Cerebellar nuclear complex (tissue), 1 donor: ENCODE measurements at regions not wholly inside any gene's neighbourhood (a gene's known extent, or its start where the extent isn't known, plus 50 kb on each side); places are given as distances from the start of the nearest gene placed in this dataset.

Experiments
- DNase-seq, 2 experiments: peaks; one replicate each; lab custom pipeline; 2025; lab: John Stamatoyannopoulos, UW

DNA sequence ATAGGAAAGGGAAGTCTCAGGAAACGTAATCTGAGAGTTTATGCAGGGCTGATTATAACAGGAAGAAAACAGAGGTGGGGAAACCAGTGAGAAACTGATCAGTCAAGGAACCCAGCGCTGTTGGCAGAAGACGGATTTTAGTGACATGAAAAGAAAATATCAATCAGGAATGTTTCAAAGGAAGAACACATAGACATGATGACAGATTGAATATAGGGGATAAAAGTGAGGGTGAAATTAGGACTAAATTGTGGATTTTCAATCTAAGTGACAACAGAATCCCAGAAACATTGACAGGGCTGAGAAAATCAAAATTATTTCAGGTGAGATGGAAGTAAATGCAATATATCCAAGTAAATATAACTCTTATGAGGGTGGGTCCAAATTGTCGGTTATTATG is 199.8 kb upstream of the CCDC150 start:
- DNase-seq, result no peak

DNA sequence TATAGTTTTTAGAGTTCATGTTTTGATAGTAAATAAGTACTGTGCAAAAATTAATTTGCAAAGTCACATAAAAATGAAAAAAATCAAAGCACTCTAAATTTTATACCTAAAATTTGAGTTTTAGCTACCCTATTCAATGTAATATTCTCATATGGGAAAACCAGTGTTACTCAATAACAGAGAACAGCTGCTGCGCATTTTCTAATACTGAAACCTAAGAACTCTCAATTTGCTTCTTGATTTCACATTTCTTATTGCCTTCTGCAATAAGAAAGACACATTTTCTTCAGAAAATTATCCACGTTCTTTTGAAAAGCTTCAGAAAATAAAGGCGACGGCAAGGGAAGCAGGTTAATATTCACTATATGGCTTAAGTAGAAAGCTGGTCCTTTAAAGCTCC is 199.1 kb upstream of the CCDC150 start:
- no peak for DNase-seq

DNA sequence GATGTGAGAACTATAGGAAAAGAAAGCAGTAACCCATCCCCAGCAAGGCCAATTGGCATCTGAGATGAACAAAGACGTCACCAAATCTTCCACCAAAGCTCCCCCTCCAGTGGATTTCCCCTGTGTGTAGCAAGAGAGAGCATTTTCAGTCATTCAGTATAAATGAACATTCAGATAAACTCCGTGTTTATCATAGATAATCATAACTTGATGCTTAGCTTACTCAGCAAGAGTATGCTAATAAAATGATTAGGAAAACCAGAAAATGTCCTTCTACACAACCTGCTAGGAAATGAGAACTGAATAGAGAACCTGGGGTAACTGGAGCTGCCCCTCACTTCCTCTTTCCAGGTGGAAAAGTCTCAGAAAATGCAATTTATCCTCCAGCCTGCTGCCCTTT is 198.0 kb upstream of the CCDC150 start:
- no peak for DNase-seq

DNA sequence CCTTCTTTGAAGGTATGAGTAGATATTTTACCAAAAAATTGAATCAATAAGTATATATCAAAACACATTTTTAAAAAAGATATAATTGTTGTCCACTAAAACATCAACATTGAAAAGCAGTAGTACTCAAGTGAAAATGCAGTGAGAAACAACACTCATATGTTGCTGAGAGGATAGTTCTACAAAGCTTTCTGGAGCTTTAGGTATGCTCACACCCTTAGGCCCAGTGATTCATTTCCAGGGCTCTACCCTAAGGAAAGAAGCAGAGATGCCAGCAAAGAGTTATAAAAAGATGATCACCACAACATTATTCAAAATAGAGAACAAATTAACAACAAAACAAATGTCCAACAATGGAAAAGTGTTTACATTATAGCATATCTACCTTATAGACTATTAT is 197.3 kb upstream of the CCDC150 start:
- no peak for DNase-seq

DNA sequence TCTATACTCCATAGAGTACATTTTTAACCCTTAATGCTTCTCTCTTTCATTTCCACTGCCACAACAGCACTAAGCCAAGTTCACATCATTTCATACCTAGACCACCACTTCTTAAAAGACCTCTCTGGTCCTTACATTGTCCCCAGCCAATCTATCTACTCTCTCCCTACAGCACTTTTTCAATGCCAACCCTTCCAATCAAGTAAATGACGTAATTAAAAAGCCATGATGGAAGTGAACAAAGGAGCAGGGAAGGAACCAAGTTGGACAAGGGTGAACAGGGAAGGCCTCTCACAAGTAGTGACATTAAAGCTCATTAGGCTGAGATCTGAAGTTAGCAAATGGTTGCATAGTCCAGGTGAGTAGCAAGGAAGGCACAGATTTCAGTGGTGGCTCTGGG is 195.1 kb upstream of the CCDC150 start:
- DNase-seq, result no peak

DNA sequence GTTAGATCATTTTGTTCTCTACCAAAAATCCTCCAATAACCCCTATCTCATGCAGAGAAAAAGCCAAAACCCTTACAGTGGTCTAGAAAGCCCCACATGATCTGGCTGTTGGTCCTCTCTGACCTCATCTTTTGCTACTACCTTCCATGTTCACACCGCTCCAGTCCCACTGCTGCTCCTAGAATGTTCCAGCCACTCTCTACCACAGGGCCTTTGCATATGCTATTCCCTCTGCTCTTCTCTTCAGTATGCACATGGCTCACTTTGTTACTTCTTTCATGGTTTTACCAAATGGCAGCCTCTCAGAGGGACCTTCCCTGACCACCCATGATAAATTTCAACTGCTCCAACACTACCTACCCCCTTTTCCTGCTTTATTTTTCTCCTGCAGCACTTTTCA is 193.5 kb upstream of the CCDC150 start:
- DNase-seq, result no peak

DNA sequence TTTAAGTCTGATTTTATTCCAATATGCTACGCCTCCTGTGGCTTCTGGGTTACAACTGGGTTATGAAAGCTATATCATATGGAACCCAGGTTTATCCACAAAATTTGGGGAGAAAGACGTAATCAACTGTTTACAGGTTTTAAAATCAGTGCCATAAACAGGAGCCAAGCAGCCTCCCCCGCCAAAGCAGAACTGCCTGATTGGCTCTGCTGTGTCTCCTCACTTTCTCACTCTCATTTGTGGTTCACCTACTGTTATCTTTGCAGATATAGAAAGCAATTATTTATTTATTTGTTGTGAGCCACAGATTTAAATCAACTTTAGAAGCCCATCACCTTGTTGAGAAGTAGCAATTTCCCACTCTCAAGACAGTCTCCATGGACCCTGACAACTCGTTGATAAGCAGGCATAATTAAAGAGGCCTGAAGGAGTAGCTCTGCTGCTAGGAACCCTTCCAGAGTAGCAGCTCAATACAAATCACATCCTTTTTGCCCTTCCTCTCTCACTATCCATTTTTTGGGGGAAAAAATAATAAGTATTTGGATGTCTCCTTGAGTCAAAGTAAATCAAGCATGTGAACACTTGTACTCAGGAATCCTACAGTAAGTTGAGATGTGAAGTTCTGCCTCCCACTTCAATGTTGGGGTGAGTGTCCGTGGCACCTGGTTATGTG is 191.0 kb upstream of the CCDC150 start:
- no peak for DNase-seq

DNA sequence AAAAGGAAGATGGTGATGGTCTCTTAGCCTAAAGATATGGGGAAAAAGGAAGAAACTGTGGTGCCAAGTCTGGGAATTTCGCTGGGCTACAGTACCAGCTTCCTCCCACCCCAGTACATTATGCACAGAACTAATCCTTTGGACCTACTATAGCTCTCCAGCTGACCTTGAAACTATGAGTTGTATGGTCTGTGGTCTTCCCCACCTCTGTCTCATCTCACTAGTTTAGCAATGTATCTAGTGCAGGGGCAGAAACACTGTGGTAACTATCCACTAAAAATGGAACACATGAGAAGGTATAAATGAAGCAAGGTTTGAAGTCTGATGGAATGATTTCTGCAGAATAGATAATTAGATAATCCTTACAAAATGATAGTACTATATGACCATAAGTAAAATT is 190.4 kb upstream of the CCDC150 start:
- no peak for DNase-seq

DNA sequence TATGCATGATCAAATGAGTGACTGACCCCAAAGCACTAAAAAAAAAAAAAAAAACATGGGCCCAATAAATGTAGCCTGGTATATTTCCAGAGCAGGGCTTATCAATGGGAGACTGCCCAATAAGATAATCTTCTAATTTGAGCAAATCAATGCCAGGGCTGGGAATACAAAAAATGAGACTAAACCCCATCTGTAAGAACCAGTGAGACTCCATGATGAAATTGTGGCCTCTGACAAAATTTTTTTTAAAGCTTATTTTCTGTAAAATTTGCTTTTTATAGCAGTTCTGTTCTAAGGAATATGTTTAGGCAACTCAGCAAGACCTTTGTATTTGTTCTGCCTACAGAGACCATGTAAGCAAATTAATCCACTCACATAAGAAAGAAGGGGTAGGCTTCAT is 186.8 kb upstream of the CCDC150 start:
- DNase-seq, result no peak

DNA sequence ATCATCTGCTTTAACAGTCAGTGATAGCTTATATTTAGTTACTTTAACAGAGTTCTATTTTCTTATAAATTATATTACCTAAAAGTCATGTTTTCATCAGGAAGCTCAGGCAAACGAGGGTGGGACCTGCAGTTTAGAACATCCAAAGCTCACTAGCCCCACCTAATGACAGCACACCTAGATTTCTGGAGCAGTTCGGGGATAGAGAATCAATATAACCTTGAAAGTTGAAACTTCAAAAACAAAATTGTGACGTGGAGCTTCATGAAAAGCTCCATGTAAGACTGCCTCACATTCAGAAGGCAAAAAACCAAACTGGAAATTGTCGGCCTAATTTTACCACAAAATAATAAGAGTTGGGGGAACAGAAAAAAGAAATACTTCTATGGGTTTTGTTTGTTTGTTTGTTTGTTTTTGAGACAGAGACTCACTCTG is 185.9 kb upstream of the CCDC150 start:
- no peak for DNase-seq

DNA sequence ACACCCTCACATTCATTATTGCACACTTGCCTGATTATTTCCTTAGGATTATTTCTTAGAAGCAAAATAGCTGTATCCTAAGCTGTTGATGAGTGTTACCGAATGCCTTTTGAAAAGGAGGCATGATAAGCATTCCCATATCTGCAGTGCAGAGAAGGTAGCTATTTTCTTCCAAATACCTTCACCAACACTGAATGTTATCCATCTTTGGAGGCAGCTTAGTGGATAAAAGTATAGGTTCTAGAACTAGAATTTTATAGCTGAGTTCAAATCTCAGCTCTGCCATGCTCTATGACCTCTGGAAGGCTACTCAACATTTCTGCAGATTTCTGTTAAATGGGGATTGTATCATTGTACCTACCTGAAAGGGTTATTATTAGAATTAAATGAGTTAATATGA is 185.0 kb upstream of the CCDC150 start:
- DNase-seq, result no peak

DNA sequence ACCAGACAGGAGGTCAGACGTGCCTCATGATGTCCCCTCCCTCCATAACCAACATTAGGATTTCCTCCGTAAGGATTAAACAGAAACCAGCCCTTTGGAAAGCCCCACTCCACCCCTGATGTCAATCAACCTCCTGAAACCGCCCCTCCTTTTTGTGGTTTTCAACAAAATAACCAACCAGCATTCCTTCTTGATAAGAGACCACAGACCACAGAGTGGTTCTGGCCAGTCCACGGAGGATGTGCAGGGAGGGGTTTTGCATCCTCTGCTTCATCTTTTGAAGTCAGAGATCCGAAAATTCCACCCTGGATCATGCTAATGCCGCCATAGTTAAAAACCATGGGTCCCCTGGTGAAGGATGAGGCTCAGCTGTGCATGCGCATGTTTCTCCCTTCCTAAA is 180.0 kb upstream of the CCDC150 start:
- DNase-seq, result no peak

DNA sequence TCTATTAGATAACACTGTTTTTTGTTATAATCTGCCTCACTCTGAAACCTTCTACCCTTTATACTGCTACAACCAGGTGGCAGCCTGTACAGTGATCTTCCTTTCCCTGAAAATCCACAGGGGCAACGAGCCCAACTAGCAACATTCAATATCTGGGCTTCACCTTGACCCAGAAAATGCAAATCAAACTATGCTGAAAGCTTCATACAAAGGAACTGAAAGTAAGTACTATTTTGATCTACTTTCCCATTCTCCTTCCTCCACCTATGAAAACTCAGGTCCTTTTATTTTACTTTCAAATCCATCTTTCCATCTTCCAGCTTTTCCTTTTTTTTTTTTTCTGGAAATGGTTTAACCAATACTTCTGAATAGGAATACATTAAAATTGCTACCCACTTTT is 175.8 kb upstream of the CCDC150 start:
- no peak for DNase-seq

DNA sequence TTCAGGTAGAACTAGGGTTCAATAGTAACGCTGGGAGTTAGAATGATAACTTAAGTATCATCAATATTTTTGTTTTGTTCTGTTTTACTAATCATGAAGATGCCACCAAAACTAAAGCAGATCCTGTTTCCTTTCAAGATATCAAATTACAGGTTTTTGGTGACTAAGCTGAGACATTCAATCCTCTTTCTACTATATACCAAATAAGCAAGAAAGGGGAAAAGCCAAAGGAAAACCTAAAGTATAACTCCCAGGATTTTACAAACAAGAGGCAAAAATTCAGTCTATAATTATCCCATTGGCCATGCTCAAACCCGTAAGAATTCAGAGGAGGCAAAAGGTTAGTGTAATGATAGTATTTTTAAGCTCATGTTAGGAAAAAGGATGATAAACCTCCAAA is 175.2 kb upstream of the CCDC150 start:
- DNase-seq, result no peak

DNA sequence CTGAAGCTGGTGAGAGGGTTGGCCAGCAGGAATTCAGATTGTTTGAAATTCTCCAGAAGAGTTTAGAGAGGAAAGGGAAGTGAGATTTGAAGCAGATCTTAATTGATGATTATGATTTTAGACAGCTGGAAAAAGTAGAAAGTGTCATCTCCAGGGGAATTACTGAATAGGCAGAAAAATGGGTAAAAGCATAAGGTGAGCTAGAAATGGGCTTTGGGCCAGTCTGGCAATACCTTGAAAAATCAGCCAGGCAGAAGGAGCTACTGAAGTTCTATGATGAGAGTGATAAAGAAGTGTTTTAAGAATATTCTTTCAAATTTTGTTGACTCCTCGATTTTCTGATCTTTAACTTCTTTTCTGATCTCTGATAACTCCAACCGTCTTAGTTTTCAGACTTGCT is 172.9 kb upstream of the CCDC150 start:
- DNase-seq, result peak in 1 of 2 experiments; percentile 29

DNA sequence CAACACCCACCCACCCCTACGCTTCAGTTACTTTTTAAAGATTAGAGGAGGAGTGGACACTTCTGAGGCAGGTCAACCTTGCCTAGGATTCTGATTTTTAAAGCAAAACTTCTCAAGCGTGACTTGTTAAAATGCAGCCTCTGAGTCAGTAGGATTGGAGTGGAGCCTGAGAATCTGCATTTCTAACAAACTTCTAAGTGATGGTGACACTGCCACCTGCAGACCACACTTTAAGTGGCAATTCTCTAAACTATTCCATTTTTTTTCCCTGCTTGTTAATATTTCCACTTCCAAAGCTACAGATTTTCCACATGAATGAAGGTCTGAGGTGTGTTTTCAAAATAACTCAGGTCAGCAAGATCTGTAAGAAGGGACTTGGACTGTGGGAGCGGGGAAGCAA is 171.1 kb upstream of the CCDC150 start:
- DNase-seq, result no peak

DNA sequence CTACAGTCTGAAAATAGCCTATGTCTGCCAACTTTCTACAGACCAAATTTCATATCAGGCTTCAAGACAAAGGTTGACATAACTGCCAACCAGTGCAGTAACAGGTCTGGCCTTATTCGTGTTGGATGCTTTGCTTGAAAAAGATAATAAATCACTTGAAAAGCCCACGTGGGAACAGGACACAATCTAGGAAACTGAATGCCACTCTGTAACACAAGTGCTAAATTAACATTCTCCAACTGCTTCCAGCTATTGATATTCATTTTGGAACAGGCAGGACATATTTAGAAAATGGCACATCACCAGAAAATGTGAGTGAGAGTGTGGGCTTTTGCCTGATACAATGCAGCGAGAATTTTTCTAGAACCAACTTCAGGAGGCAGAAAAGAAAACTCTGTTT is 165.9 kb upstream of the CCDC150 start:
- DNase-seq, result no peak

DNA sequence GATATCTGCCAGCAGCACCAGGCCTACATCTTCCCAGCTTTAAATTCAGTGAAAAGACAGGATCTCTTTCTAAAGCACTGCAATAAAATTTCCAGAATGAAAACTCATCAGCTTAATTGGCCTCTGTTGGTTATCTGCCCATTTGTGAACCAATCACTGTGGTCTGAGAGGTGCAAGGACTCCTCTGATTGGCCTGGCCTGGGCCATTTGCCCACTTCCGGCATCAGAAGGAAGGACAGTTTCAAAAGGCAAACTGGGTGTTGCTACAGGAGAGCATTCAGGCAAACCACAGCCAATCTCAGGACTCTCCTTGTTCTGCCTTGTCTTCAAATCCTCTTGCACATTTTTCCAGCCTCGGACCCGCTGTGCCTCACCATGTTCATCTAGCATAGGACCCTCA is 163.9 kb upstream of the CCDC150 start:
- DNase-seq, result no peak

DNA sequence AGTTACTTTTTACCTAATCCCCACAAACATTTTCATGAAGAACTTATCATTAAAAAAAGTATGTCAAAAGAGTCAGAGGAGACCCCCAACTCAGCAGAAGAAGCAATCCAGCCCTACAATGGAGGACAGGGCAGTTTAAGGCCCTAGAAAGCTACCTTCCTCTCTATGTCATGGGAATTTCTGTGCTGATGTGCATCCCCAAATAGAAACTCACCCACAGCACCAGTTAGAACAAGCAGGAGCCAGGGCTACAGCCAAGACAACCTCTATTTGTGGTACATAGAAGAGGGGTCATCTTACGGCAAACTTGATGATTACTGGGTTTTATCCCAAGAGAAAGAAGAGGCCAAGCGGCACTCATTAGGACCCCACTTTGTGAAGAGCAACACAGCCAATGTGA is 160.9 kb upstream of the CCDC150 start:
- DNase-seq, result no peak

DNA sequence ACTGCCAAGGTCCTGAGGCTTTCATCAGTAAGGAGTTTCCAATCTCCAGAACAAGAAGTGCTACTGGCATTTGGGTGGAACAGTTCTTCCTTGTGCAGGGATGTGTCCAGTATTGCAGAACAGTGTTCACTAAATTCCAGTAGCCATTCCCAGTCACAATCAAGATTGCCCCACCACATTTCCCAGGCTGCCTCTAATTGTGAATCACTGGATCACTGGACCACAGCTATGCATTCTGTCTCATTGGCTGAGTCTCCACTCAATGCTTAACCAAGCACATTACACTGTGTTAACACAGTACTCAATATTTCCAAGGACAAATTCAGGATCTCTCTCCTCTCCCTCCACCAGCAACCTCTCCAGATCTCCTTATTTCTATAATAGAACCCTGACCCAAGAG is 160.2 kb upstream of the CCDC150 start:
- no peak for DNase-seq

DNA sequence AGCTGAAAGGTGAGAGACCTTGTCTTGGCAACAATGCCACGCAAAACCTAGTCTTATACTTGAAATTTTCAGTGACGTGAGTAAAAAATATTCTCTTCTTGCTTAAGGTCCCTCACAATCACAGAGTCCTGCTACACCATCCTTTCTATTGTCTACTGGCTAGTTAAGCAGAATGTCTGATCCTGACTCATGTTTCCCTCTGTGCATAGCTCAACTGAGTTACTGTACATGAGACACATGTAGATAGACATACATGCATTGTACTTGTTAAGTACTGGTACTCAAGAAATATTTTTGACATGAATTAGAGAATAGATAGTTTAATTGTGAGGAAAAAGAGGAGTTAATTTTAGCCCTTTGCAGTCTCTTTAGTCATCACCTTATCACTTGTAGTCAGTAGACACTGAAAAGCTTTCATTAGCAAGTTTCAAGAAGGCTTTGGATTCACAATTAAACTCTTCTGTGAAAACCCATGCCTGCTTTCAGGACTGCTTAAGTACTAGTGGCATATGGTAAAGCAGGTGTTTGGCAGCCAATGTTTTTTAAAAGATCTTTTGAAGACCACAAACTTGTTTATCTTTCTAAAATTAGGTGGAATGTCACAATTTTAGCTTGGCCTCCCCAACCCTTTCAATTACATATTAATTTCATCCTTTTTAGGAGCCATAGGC is 158.7 kb upstream of the CCDC150 start:
- DNase-seq, result no peak

DNA sequence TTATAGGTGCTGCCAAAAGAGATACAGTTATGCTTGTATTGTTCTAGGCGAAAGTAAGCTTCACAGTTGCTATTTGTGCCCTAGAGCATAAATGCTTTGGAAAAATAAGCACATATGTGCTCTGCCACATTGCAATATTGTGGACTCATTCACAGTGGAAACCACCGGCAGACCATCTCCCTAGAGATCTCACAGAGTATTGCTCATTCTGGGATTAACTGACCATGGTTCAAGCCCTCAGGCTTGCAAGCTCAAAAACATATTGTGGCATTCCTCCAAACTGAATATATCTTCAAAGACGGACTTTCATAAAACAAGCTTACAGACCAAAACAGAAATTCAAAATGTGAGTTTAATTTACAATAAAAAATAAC is 158.2 kb upstream of the CCDC150 start:
- no peak for DNase-seq

DNA sequence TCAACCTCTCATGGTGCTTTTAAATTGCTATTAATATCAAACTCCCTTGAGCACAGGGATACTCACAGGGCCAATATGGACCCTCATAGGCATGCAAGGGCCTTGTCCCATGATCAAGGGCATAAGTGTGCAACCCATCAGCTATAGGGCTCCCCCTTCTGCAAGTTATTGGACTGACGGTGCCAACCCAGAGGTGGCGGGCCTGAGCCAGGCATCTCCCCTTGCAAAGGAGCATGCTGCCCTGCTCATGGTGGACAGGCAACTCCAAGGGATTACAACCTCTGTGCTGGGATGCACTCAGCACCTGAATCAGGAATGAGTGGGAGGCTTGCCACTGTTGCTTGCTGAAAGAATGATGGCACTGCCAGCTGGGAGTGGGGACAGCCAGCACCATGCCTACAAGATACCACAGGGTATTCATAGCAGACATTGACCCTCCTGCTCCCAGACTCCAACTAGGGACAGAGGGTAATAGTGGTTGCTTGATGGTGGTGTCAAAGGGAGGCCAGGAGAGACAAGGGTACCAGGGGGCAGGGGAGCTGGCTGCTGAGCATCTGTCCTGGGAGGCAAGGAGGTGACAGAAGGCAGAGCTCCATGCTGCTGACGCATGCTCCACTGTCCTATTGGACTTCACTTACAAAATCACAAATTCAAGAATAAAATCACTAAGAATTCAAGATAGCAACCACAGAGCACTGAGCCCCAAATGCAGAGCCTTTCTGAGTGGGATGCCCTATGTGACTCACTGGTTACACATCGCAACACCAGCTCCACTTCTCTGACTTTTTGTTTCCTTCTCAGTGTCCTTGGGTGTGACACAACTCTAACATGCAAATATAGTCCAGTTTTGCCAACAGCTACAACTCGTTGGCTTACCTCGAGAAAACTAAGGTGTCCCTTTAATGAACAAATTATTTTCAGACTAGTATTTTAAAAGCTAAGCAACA is 157.1 kb upstream of the CCDC150 start:
- DNase-seq, result no peak
